T-cell (primary cell): ENCODE measurements at regions not wholly inside any gene's neighbourhood (a gene's known extent, or its start where the extent isn't known, plus 50 kb on each side); places are given as distances from the start of the nearest gene placed in this dataset.
A peak's percentile ranks its signal among the peaks of the same experiment; 100 is the strongest.
"Not testable (repeated sequence)": the region's sequence is repeated elsewhere in the genome, so short reads cannot be mapped to it uniquely, and the experiment has no call there.

ENCODE experiments used
- ATAC-seq, 4 experiments: fragments of 200-7000 bp in 3 of 4; fragments of 150-1000 bp in 1 of 4; cut with Tn5 transposase; replicated peaks in 1 of 4; 1 replicate in 3 of 4; 2 replicates in 1 of 4; pipeline ENCODE4 v1.10.0; 2021; ENCODE audit warnings: moderate library complexity in 3 of 4, mild to moderate bottlenecking in 2 of 4, moderate number of reproducible peaks in 1 of 4
- CTCF ChIA-PET, 2 donors: fragments of 300-600 bp; sonication (Branson Sonifier 250); formaldehyde crosslinking; loops; one replicate each; lab custom pipeline; 2022; ENCODE audit warnings: antibody characterized with exemption in 2 of 2; lab: Charles Lee
- POLR2A ChIA-PET, 2 donors: fragments of 300-600 bp; sonication (Branson Sonifier 250); formaldehyde crosslinking; loops; one replicate each; lab custom pipeline; 2022; ENCODE audit warnings: antibody characterized with exemption in 2 of 2; lab: Charles Lee
- DNase-seq, 35 experiments: peaks; one replicate each; pipeline versions ENCODE4 v3.0.0 to v3.0.0-alpha.2; 2013 to 2023
- H3K27ac ChIP-seq: one replicate; pipeline ENCODE4 v1.5.1; 2013; ENCODE audit warnings: low read length
- H3K27me3 ChIP-seq, 2 experiments: replicated peaks in 1 of 2; 1 replicate in 1 of 2; 2 replicates in 1 of 2; pipeline versions ENCODE4 v1.6.1 to v1.7.0; 2013; ENCODE audit warnings: low read length in 1 of 2, mixed read lengths in 1 of 2; ENCODE audit not compliant: control insufficient read depth in 2 of 2, insufficient read depth in 2 of 2; ENCODE audit errors: extremely low read depth in 1 of 2
- H3K36me3 ChIP-seq, 2 donors: 1 replicate in 1 of 2; 2 replicates in 1 of 2; pipeline versions ENCODE4 v1.6.1 to v1.7.0; 2013; ENCODE audit warnings: low read length in 1 of 2; ENCODE audit not compliant: control insufficient read depth in 2 of 2, insufficient read depth in 1 of 2; ENCODE audit errors: extremely low read depth in 1 of 2
- H3K4me1 ChIP-seq, 2 experiments: 1 replicate in 1 of 2; 2 replicates in 1 of 2; pipeline versions ENCODE4 v1.6.1 to v1.7.0; 2013; ENCODE audit warnings: low read length in 2 of 2, mixed read lengths in 1 of 2; ENCODE audit not compliant: insufficient read depth in 2 of 2, control insufficient read depth in 1 of 2; ENCODE audit errors: extremely low read depth in 1 of 2
- H3K4me3 ChIP-seq, 2 donors: 1 replicate in 1 of 2; 2 replicates in 1 of 2; pipeline versions ENCODE4 v1.5.1 to v1.7.0; 2013; ENCODE audit warnings: mild to moderate bottlenecking in 2 of 2, low read length in 1 of 2, moderate library complexity in 1 of 2; ENCODE audit not compliant: control insufficient read depth in 1 of 2; ENCODE audit errors: extremely low read depth in 1 of 2
- H3K9me3 ChIP-seq: 2 replicates; pipeline ENCODE4 v1.7.0; 2013
- H3K27ac Mint-ChIP-seq, 2 donors: one replicate each; pipeline ENCODE4 v1.8.0; 2020 to 2021; ENCODE audit warnings: mild to moderate bottlenecking in 2 of 2, mixed read lengths in 2 of 2
- H3K27me3 Mint-ChIP-seq, 2 donors: one replicate each; pipeline ENCODE4 v1.8.0; 2021 to 2022; ENCODE audit warnings: mixed read lengths in 2 of 2
- H3K36me3 Mint-ChIP-seq: one replicate; pipeline ENCODE4 v1.8.0; 2021; ENCODE audit warnings: mixed read lengths
- H3K4me1 Mint-ChIP-seq, 3 donors: one replicate each; pipeline ENCODE4 v1.8.0; 2020 to 2022; ENCODE audit warnings: mixed read lengths in 3 of 3, mild to moderate bottlenecking in 1 of 3
- H3K4me3 Mint-ChIP-seq, 3 donors: one replicate each; pipeline ENCODE4 v1.8.0; 2020 to 2022; ENCODE audit warnings: mild to moderate bottlenecking in 3 of 3, mixed read lengths in 3 of 3, moderate library complexity in 3 of 3
- H3K9me3 Mint-ChIP-seq, 3 donors: one replicate each; pipeline ENCODE4 v1.8.0; 2020 to 2022; ENCODE audit warnings: mixed read lengths in 3 of 3
- WGBS: methylation state at CpG from one replicate; pipeline ENCODE4 v1.1.5; 2013; ENCODE audit warnings: missing lambda C conversion rate; ENCODE audit not compliant: insufficient coverage; 5-methylcytosine and 5-hydroxymethylcytosine counted together

- H3K36me3 Mint-ChIP-seq, H3K27me3 ChIP-seq, CTCF ChIA-PET, DNase-seq, POLR2A ChIA-PET, ATAC-seq, H3K4me1 ChIP-seq, H3K36me3 ChIP-seq, H3K27ac Mint-ChIP-seq, H3K4me3 ChIP-seq, H3K4me3 Mint-ChIP-seq, H3K27me3 Mint-ChIP-seq, H3K4me1 Mint-ChIP-seq, H3K9me3 ChIP-seq, H3K27ac ChIP-seq: not testable (repeated sequence)
- peaks cover 0 to 13% (median 6%) of the 10 kb centered on the region in 3 donors for H3K9me3 Mint-ChIP-seq
Observed at GRCh38 chr18:70574951-70575350, 286.1 kb downstream of the SOCS6 start.

DNA sequence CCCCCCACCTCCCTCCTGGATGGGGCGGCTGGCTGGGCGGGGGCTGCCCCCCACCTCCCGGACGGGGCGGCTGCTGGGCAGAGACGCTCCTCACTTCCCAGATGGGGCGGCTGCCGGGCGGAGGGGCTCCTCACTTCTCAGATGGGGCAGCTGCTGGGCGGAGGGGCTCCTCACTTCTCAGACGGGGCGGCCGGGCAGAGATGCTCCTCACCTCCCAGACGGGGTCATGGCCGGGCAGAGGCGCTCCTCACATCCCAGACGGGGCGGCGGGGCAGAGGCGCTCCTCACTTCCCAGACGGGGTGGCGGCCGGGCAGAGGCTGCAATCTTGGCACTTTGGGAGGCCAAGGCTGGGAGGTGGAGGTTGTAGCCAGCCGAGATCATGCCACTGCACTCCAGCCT lies 280.8 kb downstream of the SOCS6 start:
- H3K36me3 Mint-ChIP-seq, H3K4me3 ChIP-seq, H3K27ac ChIP-seq, CTCF ChIA-PET, H3K4me1 ChIP-seq, H3K36me3 ChIP-seq, H3K4me3 Mint-ChIP-seq, H3K27ac Mint-ChIP-seq, H3K9me3 ChIP-seq, DNase-seq, H3K27me3 Mint-ChIP-seq, H3K9me3 Mint-ChIP-seq, ATAC-seq, H3K27me3 ChIP-seq, H3K4me1 Mint-ChIP-seq: not testable (repeated sequence)
- WGBS = 85% methylated on average over 14 of the region's 24 CpGs
- POLR2A ChIA-PET = interaction anchor here in 1 of 2 donors (0.6 kb wide), 1 partner anchor 60 kb away, joined by 3 read pairs; no protein-coding TSS in a partner anchor

DNA sequence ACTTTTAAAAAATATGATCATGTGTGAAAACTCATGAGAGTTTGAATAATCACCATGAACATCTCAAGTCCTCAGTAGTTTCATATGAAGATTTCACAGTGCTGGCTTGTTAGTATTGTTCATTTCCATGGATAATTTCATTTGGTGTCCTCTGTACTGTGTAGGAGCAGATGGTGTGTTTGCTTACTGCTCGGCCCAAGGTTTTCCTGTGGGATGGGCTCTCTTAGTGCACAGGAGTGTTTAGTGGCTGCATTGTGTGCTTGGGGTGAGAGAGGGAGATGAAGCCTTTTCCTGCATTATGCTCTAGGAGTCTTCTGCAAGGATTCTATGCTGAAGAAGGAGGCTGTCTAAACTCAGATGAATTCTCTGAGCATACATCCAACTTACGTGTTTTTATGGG lies 270.6 kb downstream of the SOCS6 start:
- POLR2A ChIA-PET = no interaction called here

GRCh38 chr18:70558371-70558770 lies 269.5 kb downstream of the SOCS6 start:
- ChIA-PET CTCF (no interaction called here), POLR2A (no interaction called here)
- no peak overlapping the region for H3K27ac ChIP-seq
- H3K4me1 Mint-ChIP-seq = peaks cover 4 to 9% (median 9%) of the 10 kb centered on the region in 3 donors
- no peak overlapping the region for H3K27ac Mint-ChIP-seq
- DNase-seq (no peak), ATAC-seq (no peak)
- no peaks in the 10 kb centered on the region for H3K36me3 ChIP-seq
- no CpG with 5 or more reads among the region's 1 CpG for WGBS
- H3K4me3 ChIP-seq = no peak overlapping the region
- H3K36me3 Mint-ChIP-seq = no peaks in the 10 kb centered on the region
- H3K4me1 ChIP-seq = no peaks in the 10 kb centered on the region
- H3K9me3 Mint-ChIP-seq = peaks cover 0 to 7% (median 4%) of the 10 kb centered on the region in 3 donors
- H3K27me3 Mint-ChIP-seq = no peaks in the 10 kb centered on the region
- no peaks in the 10 kb centered on the region for H3K27me3 ChIP-seq
- no peaks in the 10 kb centered on the region for H3K9me3 ChIP-seq
- H3K4me3 Mint-ChIP-seq = no peak overlapping the region

More for the DNA sequence above, 270.6 kb downstream of the SOCS6 start:
- ATAC-seq (no peak), DNase-seq (no peak)
- Histone ChIP-seq H3K4me3 (no peak overlapping the region), H3K27ac (no peak overlapping the region), H3K9me3 (no peaks in the 10 kb centered on the region), H3K4me1 (no peaks in the 10 kb centered on the region), H3K36me3 (no peaks in the 10 kb centered on the region), H3K27me3 (no peaks in the 10 kb centered on the region)
- no peak overlapping the region for H3K4me3 Mint-ChIP-seq
- H3K27me3 Mint-ChIP-seq = no peaks in the 10 kb centered on the region
- H3K4me1 Mint-ChIP-seq = peaks cover 0 to 7% (median 6%) of the 10 kb centered on the region in 3 donors
- H3K36me3 Mint-ChIP-seq = no peaks in the 10 kb centered on the region
- no peak overlapping the region for H3K27ac Mint-ChIP-seq
- CTCF ChIA-PET = no interaction called here
- WGBS = 82% methylated on average over 1 of the region's 2 CpGs
- H3K9me3 Mint-ChIP-seq = peaks cover 0 to 7% (median 4%) of the 10 kb centered on the region in 3 donors

DNA sequence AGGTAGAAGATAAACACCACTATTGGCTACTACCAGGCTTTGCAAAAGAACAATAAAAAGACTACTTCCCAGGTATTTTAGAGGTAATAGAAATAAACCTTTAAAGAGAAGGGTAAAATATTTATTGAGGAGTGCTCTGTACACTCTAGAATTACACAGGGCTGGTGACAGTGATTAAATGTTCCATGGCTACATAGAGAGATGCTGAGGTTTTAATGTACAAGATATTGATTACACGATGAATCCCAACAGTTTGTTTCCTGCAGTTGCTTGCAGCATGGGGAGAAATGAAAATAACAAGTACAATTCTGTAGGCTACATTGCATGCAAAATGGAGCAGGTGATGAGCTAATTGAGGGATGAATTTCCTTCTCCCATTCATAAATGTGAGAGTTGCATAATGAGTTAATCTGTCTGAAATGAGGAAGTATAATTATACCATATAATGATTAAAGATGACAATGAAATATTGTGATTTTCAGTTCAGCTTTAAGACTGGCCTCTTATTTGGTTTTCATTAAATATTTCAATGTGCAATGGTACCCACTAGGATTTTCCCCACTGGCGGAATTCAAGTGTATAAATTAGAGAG lies 266.1 kb downstream of the SOCS6 start:
- no peaks in the 10 kb centered on the region for H3K27me3 ChIP-seq
- no peaks in the 10 kb centered on the region for H3K36me3 ChIP-seq
- ATAC-seq = no peak
- Mint-ChIP-seq H3K9me3 (peaks cover 0 to 5% (median 0%) of the 10 kb centered on the region in 3 donors), H3K4me1 (peaks cover 4 to 15% (median 12%) of the 10 kb centered on the region in 3 donors), H3K27ac (no peak overlapping the region), H3K27me3 (no peaks in the 10 kb centered on the region), H3K36me3 (no peaks in the 10 kb centered on the region), H3K4me3 (no peak overlapping the region)
- ChIA-PET CTCF (no interaction called here), POLR2A (no interaction called here)
- H3K4me3 ChIP-seq = no peak overlapping the region
- no peak for DNase-seq
- H3K9me3 ChIP-seq = no peaks in the 10 kb centered on the region
- no peaks in the 10 kb centered on the region for H3K4me1 ChIP-seq
- 86% methylated on average over 1 of the region's 2 CpGs for WGBS
- H3K27ac ChIP-seq = no peak overlapping the region

DNA sequence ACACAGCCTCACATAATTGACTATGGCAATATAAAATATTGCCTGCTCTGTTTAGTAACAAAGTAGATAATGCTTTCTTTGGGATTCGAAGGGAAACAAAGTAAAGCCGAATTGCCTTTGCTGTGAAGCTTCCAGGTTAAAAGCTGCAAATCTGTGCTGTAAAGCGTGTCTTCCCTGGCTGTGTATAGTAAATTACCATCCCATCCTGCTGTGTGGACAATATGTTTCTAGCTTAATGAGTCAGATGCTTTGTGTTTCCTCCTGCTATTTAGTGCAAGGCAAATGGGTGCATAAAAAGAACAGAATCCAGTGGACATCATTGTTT lies 265.1 kb downstream of the SOCS6 start:
- Mint-ChIP-seq H3K9me3 (peaks cover 0 to 9% (median 4%) of the 10 kb centered on the region in 3 donors), H3K27me3 (peaks cover 0 to 4% of the 10 kb centered on the region in 2 donors), H3K27ac (peak overlapping the region in 1 of 2 donors; percentile 47), H3K4me3 (no peak overlapping the region), H3K36me3 (no peaks in the 10 kb centered on the region), H3K4me1 (peaks cover 4 to 10% (median 9%) of the 10 kb centered on the region in 3 donors)
- H3K4me1 ChIP-seq = no peaks in the 10 kb centered on the region
- H3K36me3 ChIP-seq = no peaks in the 10 kb centered on the region
- DNase-seq = no peak
- no peaks in the 10 kb centered on the region for H3K9me3 ChIP-seq
- H3K27me3 ChIP-seq = no peaks in the 10 kb centered on the region
- POLR2A ChIA-PET = interaction anchor here (0.6 kb wide), 2 partner anchors 51 to 614 kb away, joined by 3 to 4 read pairs; no protein-coding TSS in a partner anchor
- no peak overlapping the region for H3K4me3 ChIP-seq
- CTCF ChIA-PET = interaction anchor here in 1 of 2 donors (0.6 kb wide), 1 partner anchor 1757 kb away, joined by 3 read pairs; no protein-coding TSS in a partner anchor
- peak overlapping the region; percentile 43 for H3K27ac ChIP-seq
- WGBS = 70% methylated on average over 2 of the region's 3 CpGs
- ATAC-seq = peak in 1 of 4 experiments; percentile 6
